ENCODE measurements at regions not wholly inside any gene's neighbourhood (a gene's known extent, or its start where the extent isn't known, plus 50 kb on each side); places are given as distances from the start of the nearest gene placed in this dataset.

DNA sequence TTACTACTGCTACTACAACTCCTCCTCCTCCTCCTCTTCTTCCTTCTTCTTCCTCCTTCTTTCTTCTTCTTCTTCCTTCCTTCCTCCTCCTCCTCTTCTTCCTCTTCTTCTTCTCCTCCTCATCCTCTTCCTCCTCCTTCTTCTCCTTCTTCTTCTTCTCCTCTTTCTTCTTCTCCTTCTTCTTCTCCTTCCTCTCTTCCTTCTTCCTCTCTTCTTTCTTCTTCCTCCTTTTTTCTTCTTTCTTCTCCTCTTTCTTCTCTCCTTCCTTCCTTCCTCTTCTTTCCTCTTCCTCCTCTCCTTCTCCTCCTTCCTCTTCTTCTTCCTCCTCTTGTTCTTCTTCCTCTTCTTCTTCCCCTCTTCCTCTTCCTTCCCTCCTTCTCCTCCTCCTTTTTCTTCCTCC is 94.7 kb upstream of the MYO16 start:
- Histone ChIP-seq H3K4me1 (no peaks in the 10 kb centered on the region), H3K4me3 (no peak overlapping the region), H3K36me3 (no peaks in the 10 kb centered on the region), H3K9me3 (no peaks in the 10 kb centered on the region), H3K27ac (replicated peaks in 1 of 4) (no peak overlapping the region), H3K27me3 (peaks cover 0 to 4% (median 0%) of the 10 kb centered on the region in 4 donors)
- intact Hi-C loops (cut with DNase I), result no loop called here
- DNase-seq (ENCODE audit: extremely low spot score), result no peak
- TF ChIP-seq POLR2AphosphoS5 (IDR thresholded peaks at IDR 0.05) (no peak), EP300 (IDR thresholded peaks at IDR 0.05) (no peak)

DNA sequence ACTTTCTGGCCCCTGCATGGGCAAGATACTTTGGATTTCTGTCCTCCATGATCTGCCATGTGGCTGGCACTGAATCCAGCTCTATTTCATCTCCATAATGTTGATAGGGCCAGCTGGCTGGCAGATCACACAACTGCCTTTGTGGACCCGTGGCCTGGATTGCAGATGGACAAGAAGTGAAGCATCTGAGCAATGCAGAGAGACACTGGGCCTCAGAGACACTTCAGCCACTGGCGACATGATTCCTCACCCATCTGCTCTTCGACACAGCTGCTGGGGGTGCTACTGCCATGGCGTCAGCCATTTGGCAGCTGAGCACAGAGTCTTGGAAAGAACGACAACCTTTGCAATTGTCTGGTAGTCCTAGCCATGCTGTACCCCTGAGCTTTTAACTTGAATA is 79.5 kb upstream of the MYO16 start:
- no peak for TF ChIP-seq POLR2AphosphoS5 (IDR thresholded peaks at IDR 0.05)
- TF ChIP-seq, protein P1, sequence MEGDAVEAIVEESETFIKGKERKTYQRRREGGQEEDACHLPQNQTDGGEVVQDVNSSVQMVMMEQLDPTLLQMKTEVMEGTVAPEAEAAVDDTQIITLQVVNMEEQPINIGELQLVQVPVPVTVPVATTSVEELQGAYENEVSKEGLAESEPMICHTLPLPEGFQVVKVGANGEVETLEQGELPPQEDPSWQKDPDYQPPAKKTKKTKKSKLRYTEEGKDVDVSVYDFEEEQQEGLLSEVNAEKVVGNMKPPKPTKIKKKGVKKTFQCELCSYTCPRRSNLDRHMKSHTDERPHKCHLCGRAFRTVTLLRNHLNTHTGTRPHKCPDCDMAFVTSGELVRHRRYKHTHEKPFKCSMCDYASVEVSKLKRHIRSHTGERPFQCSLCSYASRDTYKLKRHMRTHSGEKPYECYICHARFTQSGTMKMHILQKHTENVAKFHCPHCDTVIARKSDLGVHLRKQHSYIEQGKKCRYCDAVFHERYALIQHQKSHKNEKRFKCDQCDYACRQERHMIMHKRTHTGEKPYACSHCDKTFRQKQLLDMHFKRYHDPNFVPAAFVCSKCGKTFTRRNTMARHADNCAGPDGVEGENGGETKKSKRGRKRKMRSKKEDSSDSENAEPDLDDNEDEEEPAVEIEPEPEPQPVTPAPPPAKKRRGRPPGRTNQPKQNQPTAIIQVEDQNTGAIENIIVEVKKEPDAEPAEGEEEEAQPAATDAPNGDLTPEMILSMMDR (IDR thresholded peaks at IDR 0.05), result no peak
- no peak for TF ChIP-seq EP300 (IDR thresholded peaks at IDR 0.05)
- no peak for TF ChIP-seq POLR2A (IDR thresholded peaks at IDR 0.05; ENCODE audit: low read depth)
- H3K27ac ChIP-seq (replicated peaks in 1 of 4), result no peak overlapping the region
- DNase-seq (ENCODE audit: extremely low spot score), result no peak
- WGBS, result 70% methylated on average over 3 of the region's 5 CpGs
- H3K36me3 ChIP-seq, result no peaks in the 10 kb centered on the region
- no peaks in the 10 kb centered on the region for H3K9me3 ChIP-seq
- no peaks in the 10 kb centered on the region for H3K27me3 ChIP-seq
- no peaks in the 10 kb centered on the region for H3K4me1 ChIP-seq
- H3K4me3 ChIP-seq, result no peak overlapping the region
- intact Hi-C loops (cut with DNase I), result no loop called here

DNA sequence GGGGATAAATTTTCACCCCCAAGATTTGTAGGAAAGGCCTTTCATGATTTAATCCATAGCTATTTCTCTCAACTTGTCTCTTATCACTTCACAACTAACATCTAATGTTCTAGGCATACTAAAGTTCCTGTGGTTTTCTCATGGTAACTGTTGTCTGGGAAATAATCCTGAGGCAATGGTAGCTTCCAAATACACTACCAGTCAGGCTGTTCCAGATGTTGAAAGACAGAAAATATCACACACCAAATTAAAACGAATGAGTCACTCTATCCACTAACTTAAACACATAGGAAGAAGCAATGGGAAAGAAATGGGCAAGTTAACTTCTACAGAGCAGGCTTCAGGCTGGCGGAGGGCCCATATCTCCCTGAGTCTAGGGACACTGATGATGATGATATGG is 77.7 kb upstream of the MYO16 start:
- WGBS, result 73% methylated on average over 2 of the region's 2 CpGs
- Histone ChIP-seq H3K4me1 (no peaks in the 10 kb centered on the region), H3K27me3 (no peaks in the 10 kb centered on the region), H3K36me3 (no peaks in the 10 kb centered on the region), H3K27ac (replicated peaks in 1 of 4) (no peak overlapping the region), H3K4me3 (no peak overlapping the region), H3K9me3 (no peaks in the 10 kb centered on the region)
- DNase-seq (ENCODE audit: extremely low spot score), result no peak
- TF ChIP-seq EP300 (IDR thresholded peaks at IDR 0.05), result no peak
- no peak for TF ChIP-seq POLR2A (IDR thresholded peaks at IDR 0.05; ENCODE audit: low read depth)
- no peak for TF ChIP-seq POLR2AphosphoS5 (IDR thresholded peaks at IDR 0.05)
- TF ChIP-seq, protein P1 (IDR thresholded peaks at IDR 0.05), result no peak
- intact Hi-C loops (cut with DNase I), result no loop called here

DNA sequence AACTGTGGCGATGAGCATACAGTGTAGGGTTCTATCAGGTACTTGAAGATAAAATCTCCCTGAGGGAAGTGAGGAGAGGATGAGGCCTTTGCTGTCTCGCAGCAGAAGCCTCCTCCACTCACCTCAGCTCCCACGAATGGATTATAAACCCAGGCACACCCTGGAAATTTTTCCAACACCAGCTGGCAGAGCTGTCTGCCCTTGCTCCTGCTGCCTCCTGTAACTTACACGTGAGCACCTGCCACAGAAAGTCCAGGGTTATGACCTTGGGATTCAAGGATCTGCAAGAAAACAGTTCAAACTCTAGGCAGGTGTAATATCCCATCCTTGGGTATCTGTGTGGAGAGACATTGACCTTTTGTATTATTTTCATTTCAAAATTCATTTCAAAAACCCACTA is 70.9 kb upstream of the MYO16 start:
- 57% methylated on average over 4 of the region's 4 CpGs for WGBS
- H3K4me3 ChIP-seq, result no peak overlapping the region
- H3K36me3 ChIP-seq, result no peaks in the 10 kb centered on the region
- no peaks in the 10 kb centered on the region for H3K4me1 ChIP-seq
- TF ChIP-seq POLR2AphosphoS5 (IDR thresholded peaks at IDR 0.05) (no peak), EP300 (IDR thresholded peaks at IDR 0.05) (no peak), POLR2A (IDR thresholded peaks at IDR 0.05; ENCODE audit: low read depth) (no peak)
- TF ChIP-seq, protein P1 (IDR thresholded peaks at IDR 0.05), result no peak
- H3K9me3 ChIP-seq, result no peaks in the 10 kb centered on the region
- no peaks in the 10 kb centered on the region for H3K27me3 ChIP-seq
- intact Hi-C loops (cut with DNase I), result no loop called here
- no peak overlapping the region for H3K27ac ChIP-seq (replicated peaks in 1 of 4)
- no peak for DNase-seq (ENCODE audit: extremely low spot score)

DNA sequence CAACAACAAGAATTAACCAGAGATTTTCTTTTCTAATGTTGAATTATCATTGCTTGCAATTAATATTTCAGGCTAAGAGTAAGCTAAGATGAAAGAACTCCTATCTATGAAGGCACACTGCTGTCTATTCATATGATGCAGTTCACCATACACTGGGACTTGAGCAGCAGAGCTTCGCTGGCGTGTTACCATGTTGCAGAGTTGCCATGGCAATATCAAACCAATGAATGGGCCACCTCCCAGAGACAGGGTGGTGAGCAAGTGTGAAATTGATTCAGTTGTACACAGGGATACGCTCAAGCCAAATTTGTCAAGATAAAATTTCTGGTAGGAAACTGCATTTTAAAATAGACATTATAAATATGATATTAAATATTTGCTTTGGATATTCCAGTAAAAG is 69.3 kb upstream of the MYO16 start:
- DNase-seq (ENCODE audit: extremely low spot score), result no peak
- Histone ChIP-seq H3K9me3 (no peaks in the 10 kb centered on the region), H3K4me1 (no peaks in the 10 kb centered on the region), H3K27ac (replicated peaks in 1 of 4) (no peak overlapping the region), H3K36me3 (no peaks in the 10 kb centered on the region), H3K27me3 (no peaks in the 10 kb centered on the region), H3K4me3 (no peak overlapping the region)
- intact Hi-C loops (cut with DNase I), result no loop called here
- TF ChIP-seq POLR2AphosphoS5 (IDR thresholded peaks at IDR 0.05), result no peak
- TF ChIP-seq, protein P1 (IDR thresholded peaks at IDR 0.05), result no peak
- no peak for TF ChIP-seq EP300 (IDR thresholded peaks at IDR 0.05)
- TF ChIP-seq POLR2A (IDR thresholded peaks at IDR 0.05; ENCODE audit: low read depth), result no peak
- WGBS, result 84% methylated on average over 3 of the region's 3 CpGs

All from esophagus muscularis mucosa (tissue), 4 donors.